ENCODE measurements at regions not wholly inside any gene's neighbourhood (a gene's known extent, or its start where the extent isn't known, plus 50 kb on each side); places are given as distances from the start of the nearest gene placed in this dataset.

GRCh38 chr10:83961620-83962019 is 177.7 kb upstream of the GHITM start:
- TF ChIP-seq, protein P1, sequence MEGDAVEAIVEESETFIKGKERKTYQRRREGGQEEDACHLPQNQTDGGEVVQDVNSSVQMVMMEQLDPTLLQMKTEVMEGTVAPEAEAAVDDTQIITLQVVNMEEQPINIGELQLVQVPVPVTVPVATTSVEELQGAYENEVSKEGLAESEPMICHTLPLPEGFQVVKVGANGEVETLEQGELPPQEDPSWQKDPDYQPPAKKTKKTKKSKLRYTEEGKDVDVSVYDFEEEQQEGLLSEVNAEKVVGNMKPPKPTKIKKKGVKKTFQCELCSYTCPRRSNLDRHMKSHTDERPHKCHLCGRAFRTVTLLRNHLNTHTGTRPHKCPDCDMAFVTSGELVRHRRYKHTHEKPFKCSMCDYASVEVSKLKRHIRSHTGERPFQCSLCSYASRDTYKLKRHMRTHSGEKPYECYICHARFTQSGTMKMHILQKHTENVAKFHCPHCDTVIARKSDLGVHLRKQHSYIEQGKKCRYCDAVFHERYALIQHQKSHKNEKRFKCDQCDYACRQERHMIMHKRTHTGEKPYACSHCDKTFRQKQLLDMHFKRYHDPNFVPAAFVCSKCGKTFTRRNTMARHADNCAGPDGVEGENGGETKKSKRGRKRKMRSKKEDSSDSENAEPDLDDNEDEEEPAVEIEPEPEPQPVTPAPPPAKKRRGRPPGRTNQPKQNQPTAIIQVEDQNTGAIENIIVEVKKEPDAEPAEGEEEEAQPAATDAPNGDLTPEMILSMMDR (conservative IDR thresholded peaks at IDR 0.05; ENCODE audit: low read length): 0 out of 2 replicates have a peak, but pooled peaks have one; percentile 16
- no peak for TF ChIP-seq EZH2phosphoT487 (IDR thresholded peaks at IDR 0.05; ENCODE audit: borderline replicate concordance)

Data from Loucy (cell line).